ENCODE measurements at regions not wholly inside any gene's neighbourhood (a gene's known extent, or its start where the extent isn't known, plus 50 kb on each side); places are given as distances from the start of the nearest gene placed in this dataset.
"Not testable (repeated sequence)": the region's sequence is repeated elsewhere in the genome, so short reads cannot be mapped to it uniquely, and the experiment has no call there.

- DNase-seq (ENCODE audit: low spot score): no peak
Observed at GRCh38 chrX:118257781-118258180, 88.1 kb upstream of the WDR44 start.

GRCh38 chrX:118259213-118259612 lies 86.7 kb upstream of the WDR44 start:
- DNase-seq (ENCODE audit: low spot score): no peak

GRCh38 chrX:118261151-118261550 lies 84.8 kb upstream of the WDR44 start:
- no peak for DNase-seq (ENCODE audit: low spot score)

- no peak for DNase-seq (ENCODE audit: low spot score)
Observed at GRCh38 chrX:118271775-118272174, 74.1 kb upstream of the WDR44 start.

- no peak for DNase-seq (ENCODE audit: low spot score)
Observed at GRCh38 chrX:118272242-118272641, 73.7 kb upstream of the WDR44 start.

GRCh38 chrX:118286066-118286762 lies 59.7 kb upstream of the WDR44 start:
- no peak for DNase-seq (ENCODE audit: low spot score)

DNA sequence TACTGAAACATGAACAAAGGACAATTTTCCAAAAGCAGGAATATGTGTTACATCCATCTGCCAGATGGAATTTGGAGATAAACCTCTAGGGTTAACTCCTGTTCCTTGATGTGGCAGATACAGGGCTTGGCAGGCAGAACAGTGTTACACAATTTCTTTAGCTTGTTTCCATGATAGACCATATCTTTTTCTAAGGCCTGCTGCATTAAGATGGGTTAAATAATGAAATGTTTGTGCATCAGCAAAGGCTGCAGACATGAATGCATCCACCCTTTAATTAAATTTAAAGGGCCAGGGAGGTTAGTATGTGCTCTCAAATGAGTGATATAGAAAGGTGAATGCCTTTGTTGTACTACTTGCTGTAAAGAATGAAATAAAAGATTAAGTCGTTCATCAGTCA lies 50.1 kb upstream of the WDR44 start:
- not testable (repeated sequence) for DNase-seq (ENCODE audit: low spot score)

All from hematopoietic multipotent progenitor cell treated with erythropoietin and hydrocortisone succinate and interleukin-3 and kit ligand, for 15 days (in vitro differentiated cells).